ENCODE measurements at regions not wholly inside any gene's neighbourhood (a gene's known extent, or its start where the extent isn't known, plus 50 kb on each side); places are given as distances from the start of the nearest gene placed in this dataset.
A peak's percentile ranks its signal among the peaks of the same experiment; 100 is the strongest.
"Not testable (repeated sequence)": the region's sequence is repeated elsewhere in the genome, so short reads cannot be mapped to it uniquely, and the experiment has no call there.

GRCh38 chr7:15049157-15049556 is 146.6 kb upstream of the DGKB start:
- no peak for FAIRE-seq

GRCh38 chr7:15046861-15047260 is 144.3 kb upstream of the DGKB start:
- FAIRE-seq = no peak

GRCh38 chr7:15043931-15044330 is 141.4 kb upstream of the DGKB start:
- FAIRE-seq = no peak

- FAIRE-seq = no peak
Observed at GRCh38 chr7:15042285-15043065, 139.9 kb upstream of the DGKB start.

GRCh38 chr7:15041226-15041625 is 138.7 kb upstream of the DGKB start:
- no peak for FAIRE-seq

GRCh38 chr7:15035814-15036213 is 133.3 kb upstream of the DGKB start:
- FAIRE-seq = no peak

- FAIRE-seq = no peak
Observed at GRCh38 chr7:15033039-15033438, 130.5 kb upstream of the DGKB start.

- FAIRE-seq = no peak
Observed at GRCh38 chr7:15018981-15019380, 116.4 kb upstream of the DGKB start.

- FAIRE-seq = no peak
Observed at GRCh38 chr7:15016766-15017165, 114.2 kb upstream of the DGKB start.

GRCh38 chr7:15016315-15016667 is 113.7 kb upstream of the DGKB start:
- FAIRE-seq = no peak

GRCh38 chr7:15015545-15016314 is 113.2 kb upstream of the DGKB start:
- no peak for FAIRE-seq

- FAIRE-seq = no peak
Observed at GRCh38 chr7:15012135-15012534, 109.6 kb upstream of the DGKB start.

GRCh38 chr7:15011289-15011688 is 108.7 kb upstream of the DGKB start:
- FAIRE-seq = no peak

- no peak for FAIRE-seq
Observed at GRCh38 chr7:15007507-15007906, 105.0 kb upstream of the DGKB start.

- no peak for FAIRE-seq
Observed at GRCh38 chr7:15005672-15006071, 103.1 kb upstream of the DGKB start.

- no peak for FAIRE-seq
Observed at GRCh38 chr7:15000157-15000556, 97.6 kb upstream of the DGKB start.

- no peak for FAIRE-seq
Observed at GRCh38 chr7:14999331-14999730, 96.8 kb upstream of the DGKB start.

GRCh38 chr7:14995774-14996173 is 93.2 kb upstream of the DGKB start:
- no peak for FAIRE-seq

- no peak for FAIRE-seq
Observed at GRCh38 chr7:14988941-14989340, 86.4 kb upstream of the DGKB start.

GRCh38 chr7:14978687-14979086 is 76.1 kb upstream of the DGKB start:
- no peak for FAIRE-seq

GRCh38 chr7:14974688-14975087 is 72.1 kb upstream of the DGKB start:
- FAIRE-seq = no peak

- FAIRE-seq = peak; percentile 89
Observed at GRCh38 chr7:14973712-14974428, 71.3 kb upstream of the DGKB start.

GRCh38 chr7:14971678-14972077 is 69.1 kb upstream of the DGKB start:
- FAIRE-seq = not testable (repeated sequence)

GRCh38 chr7:14967376-14967775 is 64.8 kb upstream of the DGKB start:
- not testable (repeated sequence) for FAIRE-seq
